A549 (cell line): ENCODE measurements at regions not wholly inside any gene's neighbourhood (a gene's known extent, or its start where the extent isn't known, plus 50 kb on each side); places are given as distances from the start of the nearest gene placed in this dataset.

ENCODE experiments used
- CTCF ChIP-seq: fragments of >200 bp; sonication (Bioruptor Twin); formaldehyde crosslinking; IDR thresholded peaks from 3 replicates; pipeline ENCODE4 v1.5.1; 2016
- NR3C1 ChIP-seq: fragments of >200 bp; sonication (Bioruptor Twin); formaldehyde crosslinking; IDR thresholded peaks from 3 replicates; pipeline ENCODE4 v1.6.1; 2017
- ZSCAN20 ChIP-seq: fragments of 250-450 bp; sonication (Bioruptor Pico); IDR thresholded peaks from 2 replicates; pipeline ENCODE4 v1.8.0; 2022; ENCODE audit warnings: mild to moderate bottlenecking, moderate library complexity

DNA sequence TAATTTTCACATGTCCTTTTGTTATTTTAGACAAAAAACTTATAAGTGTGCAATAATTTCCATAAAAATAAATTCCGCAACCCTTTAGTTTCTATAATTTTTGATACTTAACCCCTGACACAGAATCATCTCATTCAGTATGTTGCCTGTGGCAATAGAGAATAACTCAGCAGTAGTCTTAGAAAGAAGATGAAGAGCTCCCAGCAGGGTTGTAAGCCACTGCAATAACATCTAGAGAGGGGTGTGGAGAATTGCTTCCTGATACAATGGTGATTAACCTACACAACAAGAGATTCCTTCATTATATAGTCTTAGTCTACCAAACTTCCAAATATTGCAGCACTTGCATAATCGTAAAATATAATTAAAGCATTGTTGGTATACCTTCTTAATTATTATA lies 118.9 kb downstream of the TMX3 start:
- TF ChIP-seq CTCF = no peak
- no peak for TF ChIP-seq ZSCAN20 (CRISPR knock-in tag)
- no peak for TF ChIP-seq NR3C1
